ENCODE measurements at regions not wholly inside any gene's neighbourhood (a gene's known extent, or its start where the extent isn't known, plus 50 kb on each side); places are given as distances from the start of the nearest gene placed in this dataset.
"Not testable (repeated sequence)": the region's sequence is repeated elsewhere in the genome, so short reads cannot be mapped to it uniquely, and the experiment has no call there.

GRCh38 chr21:28396421-28396820 lies 596.3 kb downstream of the LTN1 start:
- peak; percentile 65 for ATAC-seq

- ATAC-seq, result peak; percentile 97
These were observed 599.4 kb downstream of the LTN1 start for GRCh38 chr21:28393279-28393678.

GRCh38 chr21:28391938-28392849 lies 600.5 kb downstream of the LTN1 start:
- no peak for ATAC-seq

- no peak for ATAC-seq
These were observed 605.5 kb downstream of the LTN1 start for GRCh38 chr21:28387220-28387619.

GRCh38 chr21:28385845-28386244 lies 606.8 kb downstream of the LTN1 start:
- no peak for ATAC-seq

- not testable (repeated sequence) for ATAC-seq
These were observed 611.5 kb downstream of the LTN1 start for GRCh38 chr21:28381000-28381745.

- ATAC-seq, result no peak
These were observed 612.4 kb downstream of the LTN1 start for GRCh38 chr21:28380241-28380640.

GRCh38 chr21:28378026-28378425 lies 614.7 kb downstream of the LTN1 start:
- ATAC-seq, result no peak

- no peak for ATAC-seq
These were observed 616.8 kb downstream of the LTN1 start for GRCh38 chr21:28375708-28376385.

- ATAC-seq, result no peak
These were observed 617.8 kb downstream of the LTN1 start for GRCh38 chr21:28374881-28375280.

- ATAC-seq, result no peak
These were observed 621.0 kb downstream of the LTN1 start for GRCh38 chr21:28371713-28372112.

- ATAC-seq, result no peak
These were observed 633.4 kb downstream of the LTN1 start for GRCh38 chr21:28359300-28359699.

- ATAC-seq, result no peak
These were observed 634.0 kb downstream of the LTN1 start for GRCh38 chr21:28358702-28359101.

GRCh38 chr21:28358170-28358569 lies 634.5 kb downstream of the LTN1 start:
- no peak for ATAC-seq

GRCh38 chr21:28357743-28358142 lies 634.9 kb downstream of the LTN1 start:
- ATAC-seq, result no peak

GRCh38 chr21:28356422-28356821 lies 636.3 kb downstream of the LTN1 start:
- ATAC-seq, result no peak

- ATAC-seq, result no peak
These were observed 646.7 kb downstream of the LTN1 start for GRCh38 chr21:28345934-28346333.

GRCh38 chr21:28344985-28345384 lies 647.7 kb downstream of the LTN1 start:
- ATAC-seq, result no peak

GRCh38 chr21:28342212-28342810 lies 650.4 kb downstream of the LTN1 start:
- ATAC-seq, result no peak

GRCh38 chr21:28339403-28339802 lies 653.3 kb downstream of the LTN1 start:
- no peak for ATAC-seq

- no peak for ATAC-seq
These were observed 653.9 kb downstream of the LTN1 start for GRCh38 chr21:28338701-28339305.

- no peak for ATAC-seq
These were observed 655.4 kb downstream of the LTN1 start for GRCh38 chr21:28337315-28337714.

Measured in esophagus mucosa (tissue), 1 donor.